NCI-H82 (cell line): ENCODE measurements at regions not wholly inside any gene's neighbourhood (a gene's known extent, or its start where the extent isn't known, plus 50 kb on each side); places are given as distances from the start of the nearest gene placed in this dataset.

Experiments
- DNase-seq: peaks from one replicate; lab custom pipeline; 2025; lab: John Stamatoyannopoulos, UW

- DNase-seq: no peak
Observed at GRCh38 chr12:4134448-4135263, 138.9 kb upstream of the CCND2 start.

- DNase-seq: peak; percentile 79
Observed at GRCh38 chr12:4133636-4134447, 139.7 kb upstream of the CCND2 start.

GRCh38 chr12:4133029-4133428 is 140.5 kb upstream of the CCND2 start:
- DNase-seq: no peak

- no peak for DNase-seq
Observed at GRCh38 chr12:4121506-4122020, 152.0 kb upstream of the CCND2 start.

GRCh38 chr12:4120316-4120917 is 153.1 kb upstream of the CCND2 start:
- no peak for DNase-seq

- DNase-seq: no peak
Observed at GRCh38 chr12:4119157-4119761, 154.3 kb upstream of the CCND2 start.

GRCh38 chr12:4118601-4119156 is 154.9 kb upstream of the CCND2 start:
- no peak for DNase-seq

- no peak for DNase-seq
Observed at GRCh38 chr12:4118017-4118510, 155.5 kb upstream of the CCND2 start.

- no peak for DNase-seq
Observed at GRCh38 chr12:4117386-4118016, 156.1 kb upstream of the CCND2 start.

GRCh38 chr12:4116251-4117111 is 157.1 kb upstream of the CCND2 start:
- DNase-seq: no peak

GRCh38 chr12:4115570-4115969 is 158.0 kb upstream of the CCND2 start:
- no peak for DNase-seq

GRCh38 chr12:4114986-4115385 is 158.6 kb upstream of the CCND2 start:
- peak; percentile 52 for DNase-seq

GRCh38 chr12:4112734-4113325 is 160.7 kb upstream of the CCND2 start:
- DNase-seq: no peak

GRCh38 chr12:4112290-4112689 is 161.3 kb upstream of the CCND2 start:
- no peak for DNase-seq

- DNase-seq: no peak
Observed at GRCh38 chr12:4111010-4111409, 162.6 kb upstream of the CCND2 start.

GRCh38 chr12:4109826-4110225 is 163.7 kb upstream of the CCND2 start:
- DNase-seq: no peak

- DNase-seq: no peak
Observed at GRCh38 chr12:4108803-4109345, 164.7 kb upstream of the CCND2 start.

GRCh38 chr12:4107911-4108697 is 165.5 kb upstream of the CCND2 start:
- no peak for DNase-seq

GRCh38 chr12:4107436-4107878 is 166.1 kb upstream of the CCND2 start:
- peak; percentile 89 for DNase-seq
